GM18951 (cell line): ENCODE measurements at regions not wholly inside any gene's neighbourhood (a gene's known extent, or its start where the extent isn't known, plus 50 kb on each side); places are given as distances from the start of the nearest gene placed in this dataset.

ENCODE experiments used
- POLR2A ChIP-seq: IDR thresholded peaks from 4 replicates; pipeline ENCODE4 v1.6.1; 2011; ENCODE audit warnings: mild to moderate bottlenecking; ENCODE audit not compliant: insufficient read length, insufficient read depth; ENCODE audit errors: extremely low read depth
- in situ Hi-C: fragments of 300-500 bp; cut with MboI; formaldehyde crosslinking; loops from one replicate; pipeline ENCODE4 v1.12.0; 2022; ENCODE audit warnings: low sequenced_read_pairs, mixed read lengths, inconsistent platforms; ENCODE audit not compliant: unreplicated experiment

DNA sequence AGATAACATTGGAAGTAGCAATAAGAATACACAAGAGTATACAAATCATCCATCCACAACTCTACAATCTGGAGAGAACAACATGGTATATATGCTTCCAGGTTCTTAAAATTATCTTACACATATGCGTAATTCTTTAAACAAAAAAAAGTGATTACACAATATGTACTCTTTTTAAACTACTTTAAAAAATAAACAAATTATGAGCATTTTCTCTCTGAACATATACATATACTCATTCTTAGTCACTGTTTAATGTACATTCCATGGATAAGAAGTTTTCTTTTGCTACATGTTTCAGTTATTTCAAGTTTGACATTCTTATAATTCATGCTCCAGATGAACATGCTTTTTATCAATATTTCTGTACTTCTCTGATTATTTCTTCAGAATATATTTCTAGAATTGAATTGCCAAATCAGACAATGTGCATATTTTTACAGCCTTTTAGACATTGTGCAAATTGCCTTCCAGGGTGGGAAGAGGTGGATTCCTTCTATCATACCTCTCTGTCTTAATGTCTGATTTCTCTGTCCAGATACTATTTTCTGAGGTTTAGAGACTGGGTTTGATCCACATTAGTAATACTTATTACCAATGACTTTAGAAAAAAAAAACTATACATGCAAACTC lies 551.6 kb downstream of the METTL15 start:
- no peak for TF ChIP-seq POLR2A
- in situ Hi-C loops = no loop called here

GRCh38 chr11:28657378-28658030 lies 549.3 kb downstream of the METTL15 start:
- TF ChIP-seq POLR2A = no peak
- in situ Hi-C loops = no loop called here

DNA sequence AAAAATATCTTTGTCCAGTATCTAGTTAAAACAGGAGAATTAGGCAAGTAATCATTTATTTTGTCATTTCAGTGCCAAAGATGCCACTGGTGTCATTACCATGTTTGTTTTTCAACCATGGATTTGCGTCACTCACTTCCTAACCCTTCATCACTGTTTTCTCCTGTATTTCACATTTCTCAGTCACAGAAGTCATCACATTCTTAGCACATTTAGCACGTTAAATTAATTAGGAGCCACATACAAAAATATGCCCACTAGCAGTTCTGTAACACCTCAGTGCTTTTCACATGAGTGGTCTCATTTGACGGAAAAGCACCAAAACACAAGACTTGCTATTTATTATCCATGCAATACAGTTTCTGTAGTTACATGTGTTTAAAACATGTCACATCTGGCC lies 546.0 kb downstream of the METTL15 start:
- in situ Hi-C loops = no loop called here
- TF ChIP-seq POLR2A = no peak

GRCh38 chr11:28649922-28650321 lies 541.7 kb downstream of the METTL15 start:
- TF ChIP-seq POLR2A = no peak
- in situ Hi-C loops = no loop called here

- TF ChIP-seq POLR2A = no peak
- in situ Hi-C loops = no loop called here
These were observed 528.4 kb downstream of the METTL15 start for GRCh38 chr11:28636566-28636965.

- in situ Hi-C loops = no loop called here
- no peak for TF ChIP-seq POLR2A
These were observed 527.8 kb downstream of the METTL15 start for GRCh38 chr11:28636033-28636432.

- no peak for TF ChIP-seq POLR2A
- in situ Hi-C loops = no loop called here
These were observed 524.1 kb downstream of the METTL15 start for GRCh38 chr11:28632338-28632737.

GRCh38 chr11:28631148-28631547 lies 523.0 kb downstream of the METTL15 start:
- no peak for TF ChIP-seq POLR2A
- in situ Hi-C loops = no loop called here

GRCh38 chr11:28629235-28629634 lies 521.0 kb downstream of the METTL15 start:
- TF ChIP-seq POLR2A = no peak
- in situ Hi-C loops = no loop called here

DNA sequence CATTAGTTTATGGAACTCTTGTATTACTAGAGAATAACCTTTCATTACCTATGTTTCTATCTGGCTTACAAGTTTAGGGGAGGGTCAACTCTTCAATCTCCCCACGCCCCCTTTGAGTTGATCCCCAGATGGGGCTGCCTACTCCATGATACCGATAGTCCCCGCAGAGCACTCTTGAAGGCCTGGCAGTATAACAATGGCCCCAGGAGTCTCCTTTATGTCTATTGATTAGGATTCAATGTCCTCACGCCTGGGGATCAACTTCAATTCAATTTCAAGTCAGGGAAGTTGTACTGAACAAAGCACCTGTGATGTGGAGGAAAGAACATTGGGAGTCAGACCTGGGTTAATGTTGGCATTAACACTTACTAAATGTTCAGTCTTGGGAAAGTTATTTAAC lies 520.2 kb downstream of the METTL15 start:
- no peak for TF ChIP-seq POLR2A
- in situ Hi-C loops = no loop called here

- in situ Hi-C loops = no loop called here
- no peak for TF ChIP-seq POLR2A
These were observed 519.6 kb downstream of the METTL15 start for GRCh38 chr11:28627690-28628255.

- in situ Hi-C loops = no loop called here
- TF ChIP-seq POLR2A = no peak
These were observed 517.3 kb downstream of the METTL15 start for GRCh38 chr11:28625532-28625931.

DNA sequence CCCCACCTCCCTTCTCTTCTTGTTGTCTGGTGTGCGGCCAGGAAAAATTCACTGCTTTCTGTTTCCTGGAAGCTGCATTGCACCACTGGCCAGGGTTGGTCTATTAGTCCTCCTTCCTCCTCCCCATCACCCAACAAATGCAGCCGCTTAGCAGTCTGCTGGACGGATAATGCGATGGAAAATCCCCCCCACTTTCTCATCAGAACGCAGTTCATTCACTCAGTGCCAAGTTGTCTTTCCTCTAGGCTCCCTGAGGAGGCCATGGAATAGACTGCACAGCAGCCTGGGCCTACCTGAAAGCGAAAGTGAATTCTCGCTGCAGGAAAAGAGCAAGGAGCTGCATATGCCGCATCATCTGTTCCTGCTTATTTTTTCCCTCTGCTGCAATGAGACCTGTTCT lies 513.6 kb downstream of the METTL15 start:
- TF ChIP-seq POLR2A = no peak
- in situ Hi-C loops = no loop called here
